A673 (cell line): ENCODE measurements at regions not wholly inside any gene's neighbourhood (a gene's known extent, or its start where the extent isn't known, plus 50 kb on each side); places are given as distances from the start of the nearest gene placed in this dataset.

Experiments used
- BruUV-seq: library from RNA; stranded (reverse); fragments of 400-500 nt; replicated peaks from 2 replicates; lab custom pipeline; 2021; lab: Mats Ljungman, UMichigan
- CTCF ChIA-PET: fragments of 300-600 bp; sonication (Branson Sonifier 250); formaldehyde crosslinking; loops from one replicate; lab custom pipeline; 2022; ENCODE audit warnings: antibody characterized with exemption; lab: Charles Lee
- POLR2A ChIA-PET: fragments of 300-600 bp; sonication (Branson Sonifier 250); formaldehyde crosslinking; loops from one replicate; lab custom pipeline; 2022; ENCODE audit warnings: antibody characterized with exemption; ENCODE audit not compliant: low non-redundant PET; lab: Charles Lee
- DNase-seq: peaks from one replicate; pipeline ENCODE4 v3.0.0-alpha.2; 2015; ENCODE audit warnings: low spot score
- H3K27ac ChIP-seq: fragments of 200-600 bp; sonication (generic); 2 replicates; pipeline ENCODE4 v1.5.1; 2016; ENCODE audit warnings: mixed run types, low read depth, mild to moderate bottlenecking, mixed read lengths, antibody characterized with exemption, low read length; ENCODE audit not compliant: poor library complexity, severe bottlenecking
- H3K27me3 ChIP-seq: fragments of 200-600 bp; sonication (generic); replicated peaks from 2 replicates; pipeline ENCODE4 v1.6.1; 2017; ENCODE audit warnings: mixed run types, low read depth, mild to moderate bottlenecking, mixed read lengths, antibody characterized with exemption, low read length; ENCODE audit not compliant: insufficient read depth, poor library complexity
- H3K36me3 ChIP-seq: fragments of 200-600 bp; sonication (generic); 2 replicates; pipeline ENCODE4 v1.6.1; 2016; ENCODE audit warnings: mixed run types, mild to moderate bottlenecking, mixed read lengths, antibody characterized with exemption, low read length; ENCODE audit not compliant: insufficient read depth, poor library complexity, severe bottlenecking
- H3K4me1 ChIP-seq: fragments of 200-600 bp; sonication (generic); 2 replicates; pipeline ENCODE4 v1.6.1; 2017; ENCODE audit warnings: mixed run types, mild to moderate bottlenecking, mixed read lengths, antibody characterized with exemption, low read length; ENCODE audit not compliant: insufficient read depth, poor library complexity, severe bottlenecking
- H3K4me3 ChIP-seq: fragments of 200-600 bp; sonication (generic); 2 replicates; pipeline ENCODE4 v1.5.1; 2016; ENCODE audit warnings: low read depth, mixed run types, mild to moderate bottlenecking, mixed read lengths, low read length; ENCODE audit not compliant: poor library complexity, severe bottlenecking
- H3K9me3 ChIP-seq: fragments of 200-600 bp; sonication (generic); 2 replicates; pipeline ENCODE4 v1.6.1; 2016; ENCODE audit warnings: mixed run types, low read depth, mild to moderate bottlenecking, mixed read lengths, antibody characterized with exemption, low read length; ENCODE audit not compliant: poor library complexity, severe bottlenecking
- EZH2 ChIP-seq: fragments of 200-600 bp; sonication (generic); IDR thresholded peaks from 2 replicates; pipeline ENCODE4 v1.6.1; 2017; ENCODE audit warnings: borderline replicate concordance, low read depth, mild to moderate bottlenecking, mixed read lengths, antibody characterized with exemption, low read length; ENCODE audit not compliant: poor library complexity, severe bottlenecking
- intact Hi-C: fragments of 100-400 bp; cut with micrococcal nuclease; formaldehyde crosslinking; loops from one replicate; pipeline ENCODE4 v1.10.0; 2022; ENCODE audit not compliant: unreplicated experiment
- TF ChIP-seq, protein P1 (sequence below): fragments of 300-800, 200-600 bp; sonication (generic); conservative IDR thresholded peaks from 2 replicates; pipeline ENCODE4 v1.5.1; 2017; ENCODE audit warnings: low read depth, mild to moderate bottlenecking, antibody characterized with exemption, low read length, moderate library complexity, mixed read lengths

GRCh38 chr1:67601539-67601938 lies 83.5 kb upstream of the GADD45A start:
- no peaks in the 10 kb centered on the region for H3K36me3 ChIP-seq
- no peak overlapping the region for H3K4me3 ChIP-seq
- ChIA-PET CTCF (no interaction called here), POLR2A (no interaction called here)
- no peaks in the 10 kb centered on the region for H3K9me3 ChIP-seq
- no peaks in the 10 kb centered on the region for H3K27me3 ChIP-seq
- no peak for DNase-seq
- intact Hi-C loops: no loop called here
- TF ChIP-seq, protein P1, sequence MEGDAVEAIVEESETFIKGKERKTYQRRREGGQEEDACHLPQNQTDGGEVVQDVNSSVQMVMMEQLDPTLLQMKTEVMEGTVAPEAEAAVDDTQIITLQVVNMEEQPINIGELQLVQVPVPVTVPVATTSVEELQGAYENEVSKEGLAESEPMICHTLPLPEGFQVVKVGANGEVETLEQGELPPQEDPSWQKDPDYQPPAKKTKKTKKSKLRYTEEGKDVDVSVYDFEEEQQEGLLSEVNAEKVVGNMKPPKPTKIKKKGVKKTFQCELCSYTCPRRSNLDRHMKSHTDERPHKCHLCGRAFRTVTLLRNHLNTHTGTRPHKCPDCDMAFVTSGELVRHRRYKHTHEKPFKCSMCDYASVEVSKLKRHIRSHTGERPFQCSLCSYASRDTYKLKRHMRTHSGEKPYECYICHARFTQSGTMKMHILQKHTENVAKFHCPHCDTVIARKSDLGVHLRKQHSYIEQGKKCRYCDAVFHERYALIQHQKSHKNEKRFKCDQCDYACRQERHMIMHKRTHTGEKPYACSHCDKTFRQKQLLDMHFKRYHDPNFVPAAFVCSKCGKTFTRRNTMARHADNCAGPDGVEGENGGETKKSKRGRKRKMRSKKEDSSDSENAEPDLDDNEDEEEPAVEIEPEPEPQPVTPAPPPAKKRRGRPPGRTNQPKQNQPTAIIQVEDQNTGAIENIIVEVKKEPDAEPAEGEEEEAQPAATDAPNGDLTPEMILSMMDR: no peak
- TF ChIP-seq EZH2: no peak
- H3K4me1 ChIP-seq: no peaks in the 10 kb centered on the region
- no TSS peak for BruUV-seq
- H3K27ac ChIP-seq: no peak overlapping the region

DNA sequence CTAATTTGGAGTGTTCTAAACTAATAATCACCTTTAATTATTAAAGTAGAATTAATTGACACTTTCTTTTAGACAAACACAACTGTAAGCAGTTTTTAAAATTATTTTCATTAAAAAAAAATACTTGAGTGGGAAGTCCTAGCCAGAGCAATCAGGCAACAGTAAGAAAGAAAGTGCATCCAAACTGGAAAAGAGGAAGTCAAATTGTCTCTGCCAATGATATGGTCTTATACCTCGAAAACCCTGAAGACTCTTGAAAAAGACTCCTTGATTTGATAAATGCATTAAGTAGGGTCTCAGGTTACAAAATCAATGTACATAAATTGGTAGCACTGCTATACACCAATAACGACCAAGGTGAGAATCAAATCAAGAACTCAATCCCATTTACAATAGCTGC lies 83.0 kb upstream of the GADD45A start:
- TF ChIP-seq EZH2: no peak
- TF ChIP-seq, protein P1: no peak
- POLR2A ChIA-PET: no interaction called here
- BruUV-seq: no TSS peak
- H3K36me3 ChIP-seq: no peaks in the 10 kb centered on the region
- intact Hi-C loops: no loop called here
- H3K4me3 ChIP-seq: no peak overlapping the region
- H3K27me3 ChIP-seq: no peaks in the 10 kb centered on the region
- no peaks in the 10 kb centered on the region for H3K9me3 ChIP-seq
- no peak overlapping the region for H3K27ac ChIP-seq
- CTCF ChIA-PET: no interaction called here
- no peak for DNase-seq
- H3K4me1 ChIP-seq: no peaks in the 10 kb centered on the region

DNA sequence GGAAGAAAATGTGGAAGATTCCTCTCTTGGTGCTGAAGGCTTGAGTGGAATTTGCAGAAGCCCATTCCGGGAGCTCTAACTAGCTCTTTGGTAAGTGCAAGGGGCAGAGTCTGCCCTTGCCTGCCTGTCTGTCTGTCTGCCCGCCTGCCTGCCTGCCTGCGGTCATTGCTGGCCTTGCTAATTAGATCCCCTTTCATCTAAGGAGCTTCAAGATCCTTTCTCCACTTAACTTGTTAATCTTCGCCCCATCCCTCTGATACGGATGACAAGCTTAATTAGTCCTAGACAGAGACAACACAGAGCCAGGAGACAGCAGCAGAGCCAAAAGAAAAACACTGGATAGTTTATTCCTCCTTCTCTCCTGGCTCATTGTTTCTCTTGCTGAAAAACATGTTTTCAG lies 80.2 kb upstream of the GADD45A start:
- ChIA-PET CTCF (no interaction called here), POLR2A (no interaction called here)
- no TSS peak for BruUV-seq
- TF ChIP-seq, protein P1: no peak
- TF ChIP-seq EZH2: no peak
- H3K36me3 ChIP-seq: no peaks in the 10 kb centered on the region
- H3K9me3 ChIP-seq: no peaks in the 10 kb centered on the region
- no peak overlapping the region for H3K4me3 ChIP-seq
- DNase-seq: no peak
- H3K4me1 ChIP-seq: no peaks in the 10 kb centered on the region
- intact Hi-C loops: no loop called here
- H3K27me3 ChIP-seq: no peaks in the 10 kb centered on the region
- no peak overlapping the region for H3K27ac ChIP-seq
